ENCODE measurements at regions not wholly inside any gene's neighbourhood (a gene's known extent, or its start where the extent isn't known, plus 50 kb on each side); places are given as distances from the start of the nearest gene placed in this dataset.
A peak's percentile ranks its signal among the peaks of the same experiment; 100 is the strongest.

DNA sequence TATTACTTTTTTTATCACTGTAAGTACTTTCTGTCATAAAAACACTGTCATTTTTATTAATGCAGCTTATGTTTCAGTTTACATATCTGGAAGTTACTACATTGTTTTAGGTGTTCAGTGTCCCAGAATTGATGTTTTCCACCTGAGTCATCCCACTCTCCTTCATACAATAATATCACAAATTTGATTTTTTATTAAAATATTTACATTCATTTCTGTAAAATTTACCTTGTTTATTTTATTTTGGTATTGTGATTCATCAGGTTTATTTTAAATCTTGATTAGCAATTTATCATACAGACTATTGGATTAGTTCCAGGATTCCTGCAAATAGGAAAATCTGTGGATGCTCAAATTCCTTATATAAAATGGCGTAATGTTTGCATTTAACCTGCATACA, 1662.9 kb downstream of the SUCLG1 start:
- no peak for DNase-seq (ENCODE audit: extremely low read depth, low read depth)
- TF ChIP-seq, protein P1, sequence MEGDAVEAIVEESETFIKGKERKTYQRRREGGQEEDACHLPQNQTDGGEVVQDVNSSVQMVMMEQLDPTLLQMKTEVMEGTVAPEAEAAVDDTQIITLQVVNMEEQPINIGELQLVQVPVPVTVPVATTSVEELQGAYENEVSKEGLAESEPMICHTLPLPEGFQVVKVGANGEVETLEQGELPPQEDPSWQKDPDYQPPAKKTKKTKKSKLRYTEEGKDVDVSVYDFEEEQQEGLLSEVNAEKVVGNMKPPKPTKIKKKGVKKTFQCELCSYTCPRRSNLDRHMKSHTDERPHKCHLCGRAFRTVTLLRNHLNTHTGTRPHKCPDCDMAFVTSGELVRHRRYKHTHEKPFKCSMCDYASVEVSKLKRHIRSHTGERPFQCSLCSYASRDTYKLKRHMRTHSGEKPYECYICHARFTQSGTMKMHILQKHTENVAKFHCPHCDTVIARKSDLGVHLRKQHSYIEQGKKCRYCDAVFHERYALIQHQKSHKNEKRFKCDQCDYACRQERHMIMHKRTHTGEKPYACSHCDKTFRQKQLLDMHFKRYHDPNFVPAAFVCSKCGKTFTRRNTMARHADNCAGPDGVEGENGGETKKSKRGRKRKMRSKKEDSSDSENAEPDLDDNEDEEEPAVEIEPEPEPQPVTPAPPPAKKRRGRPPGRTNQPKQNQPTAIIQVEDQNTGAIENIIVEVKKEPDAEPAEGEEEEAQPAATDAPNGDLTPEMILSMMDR (IDR thresholded peaks at IDR 0.05; ENCODE audit: low read depth, low read length, missing control alignments): no peak
- H3K4me3 ChIP-seq (replicated peaks; ENCODE audit: low read depth, low read length): no peak overlapping the region

DNA sequence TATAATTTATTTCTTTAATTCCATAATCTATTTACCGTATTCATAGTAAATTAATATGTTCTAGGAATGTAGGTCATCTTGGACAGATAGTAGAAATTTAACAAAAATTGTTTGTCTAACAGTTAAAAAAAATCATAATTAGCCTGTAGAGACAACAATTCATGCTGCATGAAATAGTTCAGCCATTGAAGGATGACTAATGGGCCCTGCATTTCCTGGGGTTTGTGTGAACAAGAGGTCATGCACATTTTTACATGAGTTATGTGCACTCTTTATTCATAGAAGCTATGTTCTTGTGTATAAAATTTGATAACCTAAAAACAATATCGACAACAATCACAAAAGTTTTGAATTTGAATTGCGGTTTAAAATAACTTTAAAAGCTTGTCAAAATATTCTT, 1663.6 kb downstream of the SUCLG1 start:
- no peak for DNase-seq (ENCODE audit: extremely low read depth, low read depth)
- TF ChIP-seq, protein P1 (IDR thresholded peaks at IDR 0.05; ENCODE audit: low read depth, low read length, missing control alignments): no peak
- H3K4me3 ChIP-seq (replicated peaks; ENCODE audit: low read depth, low read length): no peak overlapping the region

DNA sequence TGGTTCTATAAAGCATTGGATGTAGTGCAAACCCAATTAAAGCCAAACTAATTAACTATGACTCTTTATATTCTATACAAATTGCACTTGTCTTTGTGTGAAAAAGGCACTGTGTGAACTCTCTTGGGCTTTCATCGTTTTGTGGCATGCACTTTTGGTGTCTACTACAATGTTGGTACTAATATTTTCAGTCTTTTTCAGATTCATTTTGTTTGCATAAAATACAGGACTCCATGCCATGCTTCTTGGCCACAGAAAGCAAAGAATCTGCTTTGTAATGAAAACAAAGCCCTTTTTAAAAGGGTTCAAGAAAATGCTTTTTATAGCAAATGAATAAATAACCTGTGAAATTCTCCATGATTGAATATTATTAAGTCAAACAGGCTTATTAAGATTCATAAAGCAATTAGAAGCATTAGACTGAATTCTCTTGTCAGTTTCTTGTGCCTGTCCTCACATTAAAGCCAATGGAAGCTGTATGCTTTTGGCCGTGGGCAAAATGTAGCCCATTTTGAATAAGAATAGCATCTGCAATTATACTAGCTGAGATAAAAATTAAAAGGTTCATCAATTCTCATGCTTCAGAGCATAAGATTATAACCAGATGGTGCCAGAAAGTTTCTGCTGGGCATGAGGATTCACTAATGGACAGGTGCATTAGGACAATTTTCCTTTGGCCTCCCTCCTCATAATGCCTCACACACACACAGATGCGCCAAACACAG, 1665.2 kb downstream of the SUCLG1 start:
- TF ChIP-seq, protein P1 (IDR thresholded peaks at IDR 0.05; ENCODE audit: low read depth, low read length, missing control alignments): no peak
- no peak overlapping the region for H3K4me3 ChIP-seq (replicated peaks; ENCODE audit: low read depth, low read length)
- no peak for DNase-seq (ENCODE audit: extremely low read depth, low read depth)

DNA sequence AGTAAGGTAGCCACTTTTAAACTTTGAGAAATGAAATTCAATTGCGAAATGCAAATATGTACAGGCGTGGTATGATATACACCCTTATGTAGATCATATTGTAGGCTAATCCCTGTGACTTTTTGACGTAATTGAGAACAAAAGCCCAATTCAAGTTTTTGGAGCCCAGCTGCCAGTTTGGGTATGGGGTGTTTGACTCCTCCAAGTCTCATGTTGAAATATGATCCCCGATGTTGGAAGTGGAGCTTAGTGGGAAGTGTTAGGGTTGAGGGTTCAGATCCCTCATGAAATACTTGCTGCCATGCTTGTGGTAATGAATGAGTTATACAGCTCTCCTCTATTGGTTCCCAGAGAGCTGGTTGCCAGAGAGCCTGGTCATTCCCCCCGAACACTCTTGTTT, 1666.8 kb downstream of the SUCLG1 start:
- TF ChIP-seq, protein P1 (IDR thresholded peaks at IDR 0.05; ENCODE audit: low read depth, low read length, missing control alignments): no peak

DNA sequence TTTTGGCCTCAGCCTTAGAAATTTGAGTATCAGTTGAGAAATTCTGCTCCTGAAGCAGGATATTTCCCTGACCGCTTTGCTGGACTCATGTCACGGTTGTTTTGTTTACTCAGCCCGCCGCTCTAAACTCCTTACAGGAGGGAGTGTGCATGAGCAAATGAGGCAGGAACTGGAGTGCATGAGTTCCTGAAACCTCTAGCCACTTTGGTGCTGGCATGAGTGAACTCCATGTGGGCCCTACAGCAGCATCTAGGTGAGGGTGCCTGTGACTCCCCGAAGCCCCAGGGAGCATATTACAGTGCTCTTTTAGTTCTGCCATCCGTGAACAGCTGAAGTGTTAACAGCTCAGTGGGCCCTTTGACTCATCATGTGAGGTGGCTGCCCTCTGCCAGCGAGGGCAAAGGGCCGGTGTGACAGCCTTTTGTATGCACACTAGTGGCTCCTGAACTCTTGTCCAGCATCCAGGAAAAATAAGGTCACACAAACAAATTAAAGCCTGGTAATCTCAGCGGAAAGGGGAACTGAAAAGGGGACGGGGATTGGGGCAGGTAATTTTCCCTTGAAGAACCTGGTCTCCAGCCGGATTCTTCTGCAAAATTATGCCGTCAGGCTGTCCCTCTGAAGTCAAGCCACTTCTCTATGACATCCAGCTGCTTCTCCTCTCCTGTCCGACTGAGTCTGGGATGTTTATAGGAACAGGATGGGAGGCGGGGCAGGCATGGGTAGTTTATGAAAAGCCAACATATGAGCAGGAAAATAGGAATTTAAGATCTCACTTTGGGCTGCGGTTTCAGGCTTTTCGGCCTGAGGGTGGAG, 1668.7 kb downstream of the SUCLG1 start:
- peak; percentile 5 for DNase-seq (ENCODE audit: extremely low read depth, low read depth)
- TF ChIP-seq, protein P1 (IDR thresholded peaks at IDR 0.05; ENCODE audit: low read depth, low read length, missing control alignments): no peak
- H3K4me3 ChIP-seq (replicated peaks; ENCODE audit: low read depth, low read length): no peak overlapping the region

More for the DNA sequence above, 1666.8 kb downstream of the SUCLG1 start:
- no peak for DNase-seq (ENCODE audit: extremely low read depth, low read depth)
- H3K4me3 ChIP-seq (replicated peaks; ENCODE audit: low read depth, low read length): no peak overlapping the region

DNA sequence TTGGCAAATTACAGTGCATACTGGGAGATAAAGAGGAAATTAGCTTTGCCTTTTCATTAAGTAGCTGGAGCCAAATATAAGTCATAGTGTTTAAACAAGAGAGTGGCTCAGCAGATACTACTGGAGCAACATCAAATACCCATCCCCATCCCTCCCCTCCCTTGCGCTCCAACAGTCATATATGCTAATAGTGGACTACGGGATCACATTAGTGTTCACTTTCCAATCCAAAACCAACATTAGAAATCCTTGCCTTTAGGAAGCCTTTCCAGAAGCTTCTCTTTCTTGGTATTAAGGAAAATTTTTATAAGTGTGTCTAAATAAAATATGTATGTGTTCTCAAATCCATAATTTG, 1669.3 kb downstream of the SUCLG1 start:
- TF ChIP-seq, protein P1 (IDR thresholded peaks at IDR 0.05; ENCODE audit: low read depth, low read length, missing control alignments): no peak
- DNase-seq (ENCODE audit: extremely low read depth, low read depth): no peak
- H3K4me3 ChIP-seq (replicated peaks; ENCODE audit: low read depth, low read length): no peak overlapping the region
